Left hindlimb (tissue), 1 donor: ENCODE measurements at regions not wholly inside any gene's neighbourhood (a gene's known extent, or its start where the extent isn't known, plus 50 kb on each side); places are given as distances from the start of the nearest gene placed in this dataset.

Source experiments
- DNase-seq: peaks from one replicate; pipeline ENCODE4 v3.0.0-alpha.2; 2018

- DNase-seq = no peak
These were observed 102.8 kb downstream of the MAF start for GRCh38 chr16:79497606-79498350.

GRCh38 chr16:79493911-79494310 lies 106.6 kb downstream of the MAF start:
- DNase-seq = no peak

DNA sequence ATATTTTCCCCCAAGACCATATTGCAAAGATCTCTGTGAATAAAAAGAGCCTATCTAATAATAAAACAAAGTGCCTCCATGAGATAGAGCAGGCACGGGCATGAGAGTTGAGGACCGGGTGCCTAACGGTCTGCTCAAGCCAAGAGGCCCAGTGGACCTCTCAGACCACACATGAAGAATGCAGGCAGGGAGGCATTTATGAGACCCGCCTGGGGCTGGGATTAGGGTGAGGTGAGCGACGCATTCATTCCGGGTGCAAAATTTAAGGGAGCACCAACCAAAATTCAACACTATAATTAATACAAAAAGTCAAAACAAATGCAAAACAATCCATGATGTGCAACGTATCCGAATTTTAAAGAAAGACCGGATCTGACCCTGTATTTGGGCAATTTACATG lies 108.5 kb downstream of the MAF start:
- no peak for DNase-seq

DNA sequence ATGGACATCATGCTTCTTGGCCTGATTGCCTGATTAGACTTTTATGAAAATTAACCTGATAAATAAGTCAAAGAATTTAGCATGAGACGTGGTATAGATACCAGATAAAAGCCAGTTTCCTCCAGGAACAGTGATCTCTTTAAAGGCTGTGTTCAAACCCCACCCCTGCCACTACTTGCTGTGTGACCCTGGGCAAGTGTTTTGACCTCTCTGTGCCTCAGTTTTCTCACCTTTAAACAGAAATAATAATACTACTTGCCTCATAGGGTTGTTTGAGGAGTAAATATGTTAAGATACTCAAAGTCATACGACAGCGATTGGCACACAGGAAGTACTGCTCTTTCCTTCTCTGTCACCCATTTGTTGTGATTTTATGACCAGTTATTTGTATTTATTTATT lies 115.5 kb downstream of the MAF start:
- no peak for DNase-seq

- no peak for DNase-seq
These were observed 116.3 kb downstream of the MAF start for GRCh38 chr16:79484237-79484636.

- no peak for DNase-seq
These were observed 117.2 kb downstream of the MAF start for GRCh38 chr16:79483336-79483735.

DNA sequence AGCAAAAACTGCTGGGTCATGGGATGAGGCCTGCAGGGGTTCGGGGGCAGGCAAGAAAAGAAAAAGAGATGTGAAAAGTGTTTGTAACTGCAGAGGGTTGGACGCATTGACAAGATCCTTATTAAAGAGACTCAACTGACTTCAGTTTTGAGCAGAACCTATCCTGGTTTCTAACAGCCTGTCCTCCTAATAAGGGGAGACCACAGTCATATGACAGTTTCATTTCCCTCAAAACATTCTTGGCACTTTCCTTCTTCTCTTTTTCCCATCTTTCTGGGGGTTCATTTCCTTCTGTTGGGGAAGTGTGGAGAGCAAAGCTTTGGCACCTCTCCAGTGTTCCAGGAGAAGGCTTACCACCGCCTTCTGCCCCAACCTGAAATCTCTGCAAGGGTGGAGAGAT lies 118.5 kb downstream of the MAF start:
- DNase-seq = no peak

- no peak for DNase-seq
These were observed 119.6 kb downstream of the MAF start for GRCh38 chr16:79480929-79481328.

DNA sequence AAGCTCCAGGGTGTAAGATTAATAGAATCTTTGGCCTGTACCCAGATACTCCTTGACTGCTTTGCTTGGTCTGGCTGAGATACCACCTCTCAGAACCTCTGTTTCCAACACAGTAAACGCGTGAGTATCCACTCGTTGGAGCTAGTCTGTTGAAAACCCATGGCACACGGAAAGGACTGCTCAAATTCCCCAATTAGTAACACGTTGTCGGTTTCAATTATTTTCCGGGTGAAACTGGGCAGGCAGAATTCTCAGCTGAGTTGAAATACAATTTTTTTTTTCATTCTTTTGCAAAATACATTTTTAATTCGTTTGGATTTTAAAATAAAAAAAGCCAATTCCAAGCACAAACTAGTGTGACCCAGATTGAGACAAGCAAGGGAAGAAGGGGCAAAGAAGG lies 120.5 kb downstream of the MAF start:
- DNase-seq = no peak

GRCh38 chr16:79476580-79476979 lies 124.0 kb downstream of the MAF start:
- DNase-seq = no peak

DNA sequence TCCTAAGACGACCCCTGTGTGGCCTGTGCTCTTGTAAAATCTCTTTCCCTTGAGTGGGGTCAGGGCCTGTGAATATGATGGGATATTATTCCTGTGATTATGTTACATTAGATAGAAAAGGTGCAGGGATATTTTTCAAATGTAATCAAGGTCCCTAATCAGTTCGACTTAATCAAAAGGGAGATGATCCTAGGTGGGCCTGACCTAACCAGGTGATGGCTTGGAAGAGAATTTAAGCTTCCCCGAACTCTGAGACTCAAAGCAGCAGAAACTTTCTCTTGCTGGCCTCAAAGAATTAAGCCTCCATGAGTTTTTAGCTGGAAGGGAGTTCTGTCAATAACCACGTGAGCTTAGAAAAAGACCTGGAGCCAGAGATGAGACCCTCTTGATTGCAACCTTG lies 124.7 kb downstream of the MAF start:
- no peak for DNase-seq

DNA sequence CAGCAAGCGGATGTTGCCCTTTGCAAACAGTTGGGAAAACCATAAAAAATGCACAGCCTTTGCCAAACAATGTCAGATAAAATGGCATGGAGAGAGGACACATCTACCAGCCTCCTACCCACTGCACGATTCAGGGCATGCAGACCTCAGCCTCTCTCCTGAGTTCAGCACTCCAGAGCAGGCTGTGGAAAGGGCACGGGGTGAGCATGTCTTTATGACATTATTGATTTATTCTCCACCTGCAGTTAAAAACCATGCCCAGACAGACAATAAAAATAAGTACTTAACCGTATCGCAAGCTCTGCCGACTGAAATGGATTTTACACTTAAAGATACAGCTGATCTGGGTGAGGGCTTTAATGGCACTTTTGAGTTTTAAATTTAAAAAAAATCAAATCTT lies 127.1 kb downstream of the MAF start:
- no peak for DNase-seq

- no peak for DNase-seq
These were observed 128.1 kb downstream of the MAF start for GRCh38 chr16:79472426-79472825.

DNA sequence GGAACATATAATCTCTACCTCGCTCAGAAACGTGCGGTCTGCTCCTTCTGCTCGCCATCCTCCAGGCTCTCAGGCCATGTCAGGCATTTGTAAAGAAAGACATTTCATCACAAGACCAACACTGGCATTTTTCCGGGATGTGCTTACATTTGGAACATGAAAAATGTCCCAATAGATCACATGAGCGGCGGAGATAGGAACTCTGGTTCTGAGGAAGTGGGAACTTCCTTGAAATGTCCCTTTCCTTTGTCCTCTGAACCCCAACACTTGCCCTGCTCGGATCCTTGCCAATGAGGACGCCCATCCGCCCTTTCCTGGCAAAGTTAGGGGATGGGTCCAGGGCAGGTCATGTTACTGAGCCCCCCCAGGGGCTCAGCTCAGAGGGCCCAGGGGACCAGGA lies 130.5 kb downstream of the MAF start:
- no peak for DNase-seq

- no peak for DNase-seq
These were observed 131.9 kb downstream of the MAF start for GRCh38 chr16:79468631-79469030.

- DNase-seq = no peak
These were observed 132.4 kb downstream of the MAF start for GRCh38 chr16:79468121-79468552.

DNA sequence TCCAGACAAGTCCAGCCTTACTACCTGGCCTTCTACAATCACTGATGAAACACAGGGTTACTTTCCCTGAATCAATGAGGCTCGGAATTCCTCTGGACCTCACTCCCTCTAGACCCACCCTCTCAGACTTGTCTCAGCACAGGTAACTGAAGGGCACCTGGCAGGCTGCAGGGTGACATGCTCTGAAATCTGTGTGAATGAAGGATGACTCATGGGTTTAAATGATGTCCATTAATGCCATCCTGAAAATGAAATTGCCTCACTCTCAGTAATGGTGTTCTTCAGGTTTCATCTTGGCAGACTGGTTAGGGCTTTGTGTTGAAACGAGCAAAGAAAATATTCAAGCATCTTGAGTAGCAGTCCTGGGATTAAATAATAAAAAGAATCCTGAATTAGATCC lies 134.4 kb downstream of the MAF start:
- DNase-seq = no peak

DNA sequence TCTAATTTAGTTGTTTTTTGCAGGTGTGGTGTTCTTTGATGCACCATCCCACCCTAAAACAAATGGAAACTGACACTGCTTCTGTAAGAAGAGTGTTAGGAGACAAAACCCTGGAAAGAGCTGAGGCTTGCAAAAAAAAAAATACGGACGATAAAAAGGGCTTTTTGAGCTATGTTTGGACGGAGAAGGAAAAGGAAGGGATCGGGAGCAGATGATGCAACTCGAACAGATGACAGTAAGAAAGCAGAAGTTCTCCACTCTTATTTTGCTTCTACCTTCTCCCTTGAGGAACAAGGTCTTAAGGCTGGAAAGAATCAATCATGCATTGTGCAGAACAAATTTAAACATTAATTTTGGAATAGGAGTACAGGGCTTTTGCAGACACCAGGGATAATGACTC lies 136.7 kb downstream of the MAF start:
- no peak for DNase-seq

GRCh38 chr16:79456036-79456435 lies 144.5 kb downstream of the MAF start:
- DNase-seq = no peak

DNA sequence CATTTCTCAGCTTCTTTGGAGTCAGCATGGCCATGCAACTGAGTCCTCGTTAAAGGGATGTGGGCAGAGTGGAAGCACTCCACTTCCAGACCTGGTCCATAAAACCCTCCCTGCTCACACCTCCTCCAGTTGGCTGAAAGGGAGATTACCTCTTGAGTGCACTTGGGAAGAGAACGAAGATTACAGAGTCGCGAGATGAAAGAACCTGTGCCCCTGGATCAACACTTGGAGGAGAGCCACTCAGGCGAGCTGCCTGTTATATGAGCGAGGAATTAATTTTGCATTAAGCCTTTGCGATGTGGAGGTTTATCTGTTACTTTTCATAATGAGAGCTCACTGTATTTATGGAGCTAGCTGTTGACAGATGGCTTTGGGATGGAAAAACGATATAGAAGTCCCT lies 147.9 kb downstream of the MAF start:
- DNase-seq = no peak

- no peak for DNase-seq
These were observed 149.2 kb downstream of the MAF start for GRCh38 chr16:79451196-79451816.

GRCh38 chr16:79449900-79450299 lies 150.6 kb downstream of the MAF start:
- no peak for DNase-seq

- DNase-seq = no peak
These were observed 151.3 kb downstream of the MAF start for GRCh38 chr16:79449067-79449769.

DNA sequence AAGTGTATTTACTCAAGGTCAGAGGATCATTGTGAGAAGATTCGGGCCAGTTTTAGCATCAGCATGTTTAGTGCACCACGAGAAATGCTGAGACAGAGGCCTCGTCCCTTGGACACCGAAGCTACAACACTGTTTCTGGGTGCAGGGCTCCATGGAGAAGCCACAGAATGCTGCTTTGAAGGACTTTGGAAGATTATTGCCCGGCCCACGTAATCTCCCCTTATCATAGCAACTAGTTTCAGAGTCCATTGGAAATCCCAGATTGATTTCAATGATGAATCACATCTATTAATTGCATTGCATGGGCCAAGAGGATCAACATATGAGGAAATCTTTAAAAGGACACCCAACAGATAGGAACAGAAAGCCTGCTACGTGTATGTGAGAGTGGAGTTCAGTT lies 156.0 kb downstream of the MAF start:
- no peak for DNase-seq
